ENCODE measurements at regions not wholly inside any gene's neighbourhood (a gene's known extent, or its start where the extent isn't known, plus 50 kb on each side); places are given as distances from the start of the nearest gene placed in this dataset.

GRCh38 chr10:130764651-130765050 lies 546.9 kb downstream of the TCERG1L start:
- TF ChIP-seq CTCF (IDR thresholded peaks at IDR 0.05) (no peak), POLR2A (IDR thresholded peaks at IDR 0.05) (no peak), POLR2AphosphoS5 (IDR thresholded peaks at IDR 0.05) (no peak)
